ENCODE measurements at regions not wholly inside any gene's neighbourhood (a gene's known extent, or its start where the extent isn't known, plus 50 kb on each side); places are given as distances from the start of the nearest gene placed in this dataset.

DNA sequence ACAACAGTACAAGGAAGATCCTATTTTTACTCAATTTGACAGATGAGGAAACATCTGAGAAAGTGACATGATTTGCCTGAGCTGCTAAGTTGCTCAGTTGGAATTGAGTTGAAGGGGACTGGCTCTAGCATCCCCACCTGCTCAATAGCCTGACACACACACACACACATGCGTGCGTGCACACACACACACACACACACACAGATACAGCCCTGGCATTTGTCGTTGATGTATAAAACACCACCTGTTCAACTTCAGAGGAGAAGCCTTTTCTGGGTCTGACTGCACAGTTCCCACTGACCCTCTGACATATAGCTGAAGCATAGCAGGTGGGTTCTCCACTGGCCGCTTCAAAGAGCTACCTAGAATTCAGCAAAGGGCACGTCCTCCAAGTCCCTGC is 1045.9 kb downstream of the VRK1 start:
- TF ChIP-seq, protein P1, sequence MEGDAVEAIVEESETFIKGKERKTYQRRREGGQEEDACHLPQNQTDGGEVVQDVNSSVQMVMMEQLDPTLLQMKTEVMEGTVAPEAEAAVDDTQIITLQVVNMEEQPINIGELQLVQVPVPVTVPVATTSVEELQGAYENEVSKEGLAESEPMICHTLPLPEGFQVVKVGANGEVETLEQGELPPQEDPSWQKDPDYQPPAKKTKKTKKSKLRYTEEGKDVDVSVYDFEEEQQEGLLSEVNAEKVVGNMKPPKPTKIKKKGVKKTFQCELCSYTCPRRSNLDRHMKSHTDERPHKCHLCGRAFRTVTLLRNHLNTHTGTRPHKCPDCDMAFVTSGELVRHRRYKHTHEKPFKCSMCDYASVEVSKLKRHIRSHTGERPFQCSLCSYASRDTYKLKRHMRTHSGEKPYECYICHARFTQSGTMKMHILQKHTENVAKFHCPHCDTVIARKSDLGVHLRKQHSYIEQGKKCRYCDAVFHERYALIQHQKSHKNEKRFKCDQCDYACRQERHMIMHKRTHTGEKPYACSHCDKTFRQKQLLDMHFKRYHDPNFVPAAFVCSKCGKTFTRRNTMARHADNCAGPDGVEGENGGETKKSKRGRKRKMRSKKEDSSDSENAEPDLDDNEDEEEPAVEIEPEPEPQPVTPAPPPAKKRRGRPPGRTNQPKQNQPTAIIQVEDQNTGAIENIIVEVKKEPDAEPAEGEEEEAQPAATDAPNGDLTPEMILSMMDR (conservative IDR thresholded peaks at IDR 0.05; ENCODE audit: low read depth, low read length) = no peak
- TF ChIP-seq POLR2A (IDR thresholded peaks at IDR 0.05; ENCODE audit: low read depth, low read length) (no peak), FOS (IDR thresholded peaks at IDR 0.05; ENCODE audit: low read depth, low read length) (no peak), RAD21 (IDR thresholded peaks at IDR 0.05; ENCODE audit: low read length) (no peak), CEBPB (IDR thresholded peaks at IDR 0.05; ENCODE audit: low read depth, low read length) (no peak), MAZ (IDR thresholded peaks at IDR 0.05; ENCODE audit: borderline replicate concordance, low read depth, low read length) (no peak), RFX5 (IDR thresholded peaks at IDR 0.05; ENCODE audit: low read depth, low read length) (no peak), SMC3 (IDR thresholded peaks at IDR 0.05; ENCODE audit: low read depth, low read length) (no peak)
- TF ChIP-seq, protein P2, sequence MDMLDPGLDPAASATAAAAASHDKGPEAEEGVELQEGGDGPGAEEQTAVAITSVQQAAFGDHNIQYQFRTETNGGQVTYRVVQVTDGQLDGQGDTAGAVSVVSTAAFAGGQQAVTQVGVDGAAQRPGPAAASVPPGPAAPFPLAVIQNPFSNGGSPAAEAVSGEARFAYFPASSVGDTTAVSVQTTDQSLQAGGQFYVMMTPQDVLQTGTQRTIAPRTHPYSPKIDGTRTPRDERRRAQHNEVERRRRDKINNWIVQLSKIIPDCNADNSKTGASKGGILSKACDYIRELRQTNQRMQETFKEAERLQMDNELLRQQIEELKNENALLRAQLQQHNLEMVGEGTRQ (IDR thresholded peaks at IDR 0.05; ENCODE audit: low read depth, low read length) = no peak

Measured in IMR-90 (cell line).